Osteoblast (primary cell): ENCODE measurements at regions not wholly inside any gene's neighbourhood (a gene's known extent, or its start where the extent isn't known, plus 50 kb on each side); places are given as distances from the start of the nearest gene placed in this dataset.
"Not testable (repeated sequence)": the region's sequence is repeated elsewhere in the genome, so short reads cannot be mapped to it uniquely, and the experiment has no call there.

Experiments
- DNase-seq: peaks from one replicate; pipeline ENCODE4 v3.0.0; 2011; ENCODE audit warnings: low spot score, mixed read lengths; ENCODE audit not compliant: insufficient read length; ENCODE audit errors: missing footprints
- H2AFZ ChIP-seq: 2 replicates; pipeline ENCODE4 v1.6.0; 2011; ENCODE audit warnings: mild to moderate bottlenecking, low read length
- H3K27ac ChIP-seq: 2 replicates; pipeline ENCODE4 v1.5.1; 2011; ENCODE audit warnings: mild to moderate bottlenecking, low read depth, low read length, moderate library complexity
- H3K27me3 ChIP-seq: 2 replicates; pipeline ENCODE4 v1.6.0; 2012; ENCODE audit warnings: mild to moderate bottlenecking, control low read depth, inconsistent platforms, low read length, moderate library complexity; ENCODE audit not compliant: insufficient read depth
- H3K36me3 ChIP-seq: 2 replicates; pipeline ENCODE4 v1.5.1; 2011; ENCODE audit warnings: mild to moderate bottlenecking, low read length, control low read depth, moderate library complexity; ENCODE audit not compliant: insufficient read depth
- H3K4me1 ChIP-seq: 2 replicates; pipeline ENCODE4 v1.5.1; 2011; ENCODE audit warnings: mild to moderate bottlenecking, low read length, control low read depth, moderate library complexity; ENCODE audit not compliant: insufficient read depth
- H3K4me2 ChIP-seq: 2 replicates; pipeline ENCODE4 v1.6.0; 2011; ENCODE audit warnings: mild to moderate bottlenecking, low read length; ENCODE audit not compliant: insufficient read depth
- H3K4me3 ChIP-seq: fragments of 200-600 bp; sonication (generic); 3 replicates; pipeline ENCODE4 v1.5.1; 2012; ENCODE audit warnings: mild to moderate bottlenecking, low read length, inconsistent platforms; ENCODE audit not compliant: insufficient read depth
- H3K79me2 ChIP-seq: 2 replicates; pipeline ENCODE4 v1.6.0; 2012; ENCODE audit warnings: mild to moderate bottlenecking, low read length, control low read depth, inconsistent platforms; ENCODE audit not compliant: insufficient read depth
- H3K9me3 ChIP-seq: 2 replicates; pipeline ENCODE4 v1.5.1; 2011; ENCODE audit warnings: low read depth, low read length, control low read depth
- H4K20me1 ChIP-seq: 2 replicates; pipeline ENCODE4 v1.6.0; 2012; ENCODE audit warnings: mild to moderate bottlenecking, low read length, control low read depth; ENCODE audit not compliant: insufficient read depth
- TF ChIP-seq, protein P1 (sequence below): IDR thresholded peaks from 2 replicates; pipeline ENCODE4 v1.5.1; 2011; ENCODE audit warnings: mild to moderate bottlenecking, low read depth, low read length, moderate library complexity; ENCODE audit errors: extremely low read depth

DNA sequence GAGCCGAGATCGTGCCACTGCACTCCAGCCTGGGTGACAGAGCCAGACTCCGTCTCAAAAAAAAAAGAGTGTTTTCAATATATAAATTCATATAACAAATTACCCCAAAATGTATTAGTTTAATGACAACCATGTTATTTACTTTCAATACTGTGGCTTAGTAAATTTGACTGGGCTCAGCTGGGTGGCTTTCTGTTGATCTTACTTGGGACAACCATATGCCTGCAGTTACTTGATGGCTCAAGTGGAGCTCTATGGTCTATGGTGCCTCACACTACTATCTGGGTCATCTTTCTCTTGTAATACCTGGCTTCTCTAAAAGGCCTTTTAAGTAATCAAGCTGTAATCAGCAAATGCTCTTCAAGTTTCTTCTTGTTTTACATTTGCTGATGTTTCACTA lies 341.5 kb upstream of the SPHKAP start:
- TF ChIP-seq, protein P1, sequence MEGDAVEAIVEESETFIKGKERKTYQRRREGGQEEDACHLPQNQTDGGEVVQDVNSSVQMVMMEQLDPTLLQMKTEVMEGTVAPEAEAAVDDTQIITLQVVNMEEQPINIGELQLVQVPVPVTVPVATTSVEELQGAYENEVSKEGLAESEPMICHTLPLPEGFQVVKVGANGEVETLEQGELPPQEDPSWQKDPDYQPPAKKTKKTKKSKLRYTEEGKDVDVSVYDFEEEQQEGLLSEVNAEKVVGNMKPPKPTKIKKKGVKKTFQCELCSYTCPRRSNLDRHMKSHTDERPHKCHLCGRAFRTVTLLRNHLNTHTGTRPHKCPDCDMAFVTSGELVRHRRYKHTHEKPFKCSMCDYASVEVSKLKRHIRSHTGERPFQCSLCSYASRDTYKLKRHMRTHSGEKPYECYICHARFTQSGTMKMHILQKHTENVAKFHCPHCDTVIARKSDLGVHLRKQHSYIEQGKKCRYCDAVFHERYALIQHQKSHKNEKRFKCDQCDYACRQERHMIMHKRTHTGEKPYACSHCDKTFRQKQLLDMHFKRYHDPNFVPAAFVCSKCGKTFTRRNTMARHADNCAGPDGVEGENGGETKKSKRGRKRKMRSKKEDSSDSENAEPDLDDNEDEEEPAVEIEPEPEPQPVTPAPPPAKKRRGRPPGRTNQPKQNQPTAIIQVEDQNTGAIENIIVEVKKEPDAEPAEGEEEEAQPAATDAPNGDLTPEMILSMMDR = no peak
- Histone ChIP-seq H4K20me1 (no peaks in the 10 kb centered on the region), H3K4me1 (no peaks in the 10 kb centered on the region), H3K79me2 (no peaks in the 10 kb centered on the region), H2AFZ (no peak overlapping the region), H3K36me3 (no peaks in the 10 kb centered on the region), H3K27ac (no peak overlapping the region), H3K4me3 (no peak overlapping the region), H3K9me3 (no peaks in the 10 kb centered on the region), H3K4me2 (no peak overlapping the region), H3K27me3 (no peaks in the 10 kb centered on the region)
- no peak for DNase-seq

GRCh38 chr2:228522276-228522675 lies 340.8 kb upstream of the SPHKAP start:
- no peak overlapping the region for H3K4me3 ChIP-seq
- no peaks in the 10 kb centered on the region for H3K9me3 ChIP-seq
- H3K4me2 ChIP-seq = no peak overlapping the region
- H3K27ac ChIP-seq = no peak overlapping the region
- H2AFZ ChIP-seq = no peak overlapping the region
- H3K79me2 ChIP-seq = no peaks in the 10 kb centered on the region
- TF ChIP-seq, protein P1 = no peak
- H3K27me3 ChIP-seq = no peaks in the 10 kb centered on the region
- DNase-seq = no peak
- no peaks in the 10 kb centered on the region for H3K4me1 ChIP-seq
- H4K20me1 ChIP-seq = no peaks in the 10 kb centered on the region
- no peaks in the 10 kb centered on the region for H3K36me3 ChIP-seq

DNA sequence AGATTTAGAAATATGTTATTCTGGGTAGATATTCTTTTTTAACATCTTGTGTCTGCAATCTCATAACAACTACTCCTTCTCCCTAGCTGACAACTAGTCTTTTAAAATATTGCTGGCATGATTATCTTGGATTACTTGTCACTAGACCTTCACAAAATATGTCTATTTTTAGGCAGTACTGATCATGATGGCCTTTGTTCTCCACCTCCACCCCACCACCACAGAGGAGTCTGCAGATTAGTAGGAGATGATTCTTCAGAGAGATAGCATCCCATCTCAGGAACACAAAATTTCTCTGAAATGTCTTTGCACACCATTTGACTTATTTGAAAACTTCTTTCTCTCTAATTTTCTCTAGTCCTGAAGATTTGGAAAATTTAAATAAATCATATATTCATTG lies 338.1 kb upstream of the SPHKAP start:
- Histone ChIP-seq H3K36me3 (no peaks in the 10 kb centered on the region), H2AFZ (no peak overlapping the region), H3K27me3 (no peaks in the 10 kb centered on the region), H3K27ac (no peak overlapping the region), H3K4me2 (no peak overlapping the region), H3K4me1 (no peaks in the 10 kb centered on the region), H3K9me3 (no peaks in the 10 kb centered on the region), H3K4me3 (no peak overlapping the region), H3K79me2 (no peaks in the 10 kb centered on the region), H4K20me1 (no peaks in the 10 kb centered on the region)
- DNase-seq = no peak
- TF ChIP-seq, protein P1 = no peak

DNA sequence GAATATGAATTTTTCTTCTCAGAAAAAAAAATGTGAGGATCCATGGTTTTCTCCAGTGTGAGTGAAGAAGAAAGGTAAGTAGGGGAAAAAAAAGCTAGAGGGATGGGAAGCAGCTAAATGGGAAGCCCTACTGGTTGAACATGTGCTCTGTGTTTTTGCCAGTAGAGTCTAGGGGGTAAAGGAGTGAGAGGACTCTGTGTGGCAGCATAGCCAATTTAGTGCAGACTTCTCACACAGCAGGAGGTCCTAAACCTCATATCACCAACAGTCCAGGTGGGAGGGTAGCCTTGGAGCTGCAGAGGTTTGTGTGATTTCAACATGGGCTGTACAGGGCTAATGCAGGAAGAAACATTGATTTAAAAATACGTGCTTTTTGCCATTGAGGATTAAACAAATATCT lies 334.5 kb upstream of the SPHKAP start:
- Histone ChIP-seq H3K79me2 (no peaks in the 10 kb centered on the region), H3K27ac (no peak overlapping the region), H3K36me3 (no peaks in the 10 kb centered on the region), H3K4me3 (no peak overlapping the region), H3K27me3 (no peaks in the 10 kb centered on the region), H4K20me1 (no peaks in the 10 kb centered on the region), H3K9me3 (no peaks in the 10 kb centered on the region), H3K4me2 (no peak overlapping the region), H3K4me1 (no peaks in the 10 kb centered on the region), H2AFZ (no peak overlapping the region)
- DNase-seq = no peak
- TF ChIP-seq, protein P1 = no peak

DNA sequence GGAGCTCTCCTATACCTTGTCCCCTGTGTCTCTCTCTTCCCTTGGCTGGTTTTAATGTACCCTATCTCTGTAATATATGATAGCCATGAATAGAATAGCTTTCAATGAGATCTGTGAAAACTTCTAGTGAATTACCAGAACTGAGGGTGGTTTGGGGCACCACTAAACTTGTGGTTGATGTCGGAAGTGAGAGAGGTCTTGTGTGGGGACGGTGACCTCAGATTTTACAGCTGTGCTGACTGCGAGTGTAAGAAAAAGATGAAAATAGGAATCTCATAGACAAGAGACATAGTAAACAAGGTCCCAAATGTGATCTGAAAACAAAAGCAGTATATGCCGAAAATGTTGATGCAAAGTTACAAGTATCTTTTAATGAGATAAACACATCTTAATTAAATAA lies 332.0 kb upstream of the SPHKAP start:
- H2AFZ ChIP-seq, DNase-seq, H3K36me3 ChIP-seq, H3K79me2 ChIP-seq, H3K27ac ChIP-seq, H3K9me3 ChIP-seq, H3K4me3 ChIP-seq, H4K20me1 ChIP-seq, H3K4me2 ChIP-seq, H3K4me1 ChIP-seq, H3K27me3 ChIP-seq: not testable (repeated sequence)
